HG02870 (cell line): ENCODE measurements at regions not wholly inside any gene's neighbourhood (a gene's known extent, or its start where the extent isn't known, plus 50 kb on each side); places are given as distances from the start of the nearest gene placed in this dataset.
"Not testable (repeated sequence)": the region's sequence is repeated elsewhere in the genome, so short reads cannot be mapped to it uniquely, and the experiment has no call there.

Experiments used
- ATAC-seq: cut with Tn5 transposase; IDR thresholded peaks from one replicate; pipeline ENCODE4 v1.9.1; 2021; ENCODE audit warnings: mild to moderate bottlenecking, moderate library complexity; ENCODE audit not compliant: unreplicated experiment

GRCh38 chr15:34528055-34528754 is 55.2 kb downstream of the GOLGA8B start:
- ATAC-seq, result not testable (repeated sequence)

GRCh38 chr15:34527641-34528040 is 55.8 kb downstream of the GOLGA8B start:
- not testable (repeated sequence) for ATAC-seq

GRCh38 chr15:34523849-34524248 is 59.6 kb downstream of the GOLGA8B start:
- not testable (repeated sequence) for ATAC-seq

- ATAC-seq, result not testable (repeated sequence)
Measured at GRCh38 chr15:34522601-34523000, 60.9 kb downstream of the GOLGA8B start.

GRCh38 chr15:34521802-34522485 is 61.5 kb downstream of the GOLGA8B start:
- not testable (repeated sequence) for ATAC-seq

- no peak for ATAC-seq
Measured at GRCh38 chr15:34520566-34520965, 62.9 kb downstream of the GOLGA8B start.

GRCh38 chr15:34520010-34520409 is 63.4 kb downstream of the GOLGA8B start:
- ATAC-seq, result not testable (repeated sequence)

- ATAC-seq, result peak; percentile 57
Measured at GRCh38 chr15:34514251-34514670, 69.2 kb downstream of the GOLGA8B start.

- no peak for ATAC-seq
Measured at GRCh38 chr15:34512628-34513027, 70.8 kb downstream of the GOLGA8B start.

GRCh38 chr15:34501131-34501530 is 63.5 kb upstream of the GOLGA8A start:
- no peak for ATAC-seq

- ATAC-seq, result no peak
Measured at GRCh38 chr15:34496207-34496995, 58.8 kb upstream of the GOLGA8A start.

- ATAC-seq, result not testable (repeated sequence)
Measured at GRCh38 chr15:34495707-34496106, 58.1 kb upstream of the GOLGA8A start.

GRCh38 chr15:34494084-34494399 is 56.4 kb upstream of the GOLGA8A start:
- ATAC-seq, result no peak

- ATAC-seq, result no peak
Measured at GRCh38 chr15:34493001-34493400, 55.4 kb upstream of the GOLGA8A start.

GRCh38 chr15:34491488-34491887 is 53.9 kb upstream of the GOLGA8A start:
- ATAC-seq, result not testable (repeated sequence)

- no peak for ATAC-seq
Measured at GRCh38 chr15:34490417-34491193, 53.0 kb upstream of the GOLGA8A start.

- ATAC-seq, result not testable (repeated sequence)
Measured at GRCh38 chr15:34488973-34489959, 51.7 kb upstream of the GOLGA8A start.
